DMS 273 treated with DMSO at 0.1 percent for 48 hours (cell line): ENCODE measurements at regions not wholly inside any gene's neighbourhood (a gene's known extent, or its start where the extent isn't known, plus 50 kb on each side); places are given as distances from the start of the nearest gene placed in this dataset.

Source experiments
- DNase-seq: peaks from one replicate; lab custom pipeline; 2025; lab: John Stamatoyannopoulos, UW

DNA sequence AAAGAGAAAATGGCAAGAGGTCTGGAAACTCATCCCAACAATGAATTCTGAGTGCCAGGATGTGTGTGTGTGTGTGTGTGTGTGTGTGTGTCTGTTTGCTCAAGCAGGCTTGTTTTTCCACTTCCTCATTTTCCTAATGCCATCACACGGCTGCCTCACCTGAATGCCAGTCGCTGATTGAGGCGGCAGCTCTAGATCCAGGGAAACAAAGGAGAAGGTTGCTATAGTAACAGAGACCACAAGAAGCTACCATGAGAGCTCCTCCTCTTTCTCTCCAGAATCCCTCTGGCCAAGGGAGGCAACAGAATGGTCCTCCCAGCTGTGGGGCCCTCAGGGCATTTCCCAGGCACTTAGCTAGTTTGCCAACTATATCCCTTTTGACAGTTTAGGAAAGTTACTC lies 241.1 kb upstream of the TSHZ2 start:
- DNase-seq: no peak

- DNase-seq: no peak
Observed at GRCh38 chr20:52727740-52728456, 244.3 kb upstream of the TSHZ2 start.

- DNase-seq: no peak
Observed at GRCh38 chr20:52724541-52724940, 247.6 kb upstream of the TSHZ2 start.

GRCh38 chr20:52722926-52723688 lies 249.1 kb upstream of the TSHZ2 start:
- no peak for DNase-seq

- no peak for DNase-seq
Observed at GRCh38 chr20:52708137-52708536, 264.0 kb upstream of the TSHZ2 start.

GRCh38 chr20:52704553-52704952 lies 267.6 kb upstream of the TSHZ2 start:
- DNase-seq: no peak

- no peak for DNase-seq
Observed at GRCh38 chr20:52688345-52688744, 283.8 kb upstream of the TSHZ2 start.

GRCh38 chr20:52684905-52685304 lies 287.3 kb upstream of the TSHZ2 start:
- DNase-seq: no peak

DNA sequence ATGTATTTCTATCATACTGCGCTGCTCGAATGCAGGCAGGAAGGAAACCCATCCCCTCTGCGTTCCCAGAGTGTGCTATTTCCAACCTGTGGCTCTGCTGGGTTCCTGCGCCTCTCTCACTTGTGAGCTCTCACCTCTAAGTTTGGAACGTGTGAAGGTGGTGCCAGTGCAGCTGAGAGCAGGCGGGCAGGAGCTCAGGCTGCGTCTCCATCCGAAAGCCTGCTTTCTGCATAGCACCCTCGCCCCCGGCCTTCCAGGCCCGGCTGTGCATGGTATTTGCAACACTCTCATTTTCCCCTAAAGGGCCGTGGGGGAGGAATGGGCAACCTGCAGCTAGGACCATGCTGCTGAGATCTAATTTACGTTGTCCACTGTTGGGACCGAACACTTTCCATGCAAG lies 288.0 kb upstream of the TSHZ2 start:
- no peak for DNase-seq

DNA sequence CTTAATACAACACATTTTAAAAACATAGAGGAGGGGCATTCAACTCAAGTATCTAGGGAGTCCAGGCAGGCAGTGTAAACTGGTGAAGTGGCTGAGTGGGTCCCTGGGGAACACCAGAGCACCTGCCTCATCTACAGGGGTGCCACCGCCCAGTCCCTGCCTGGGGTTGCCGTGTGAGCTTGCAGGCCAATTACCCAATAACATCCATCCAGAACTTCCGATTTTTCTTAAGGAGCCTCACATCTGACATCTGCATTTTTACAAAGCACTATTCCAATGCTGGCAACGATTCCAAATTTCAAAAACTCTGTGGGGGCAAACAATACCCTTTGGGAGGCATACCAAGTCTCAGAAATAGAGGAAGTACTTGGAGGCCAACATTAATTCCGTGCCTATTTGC lies 288.4 kb upstream of the TSHZ2 start:
- no peak for DNase-seq

DNA sequence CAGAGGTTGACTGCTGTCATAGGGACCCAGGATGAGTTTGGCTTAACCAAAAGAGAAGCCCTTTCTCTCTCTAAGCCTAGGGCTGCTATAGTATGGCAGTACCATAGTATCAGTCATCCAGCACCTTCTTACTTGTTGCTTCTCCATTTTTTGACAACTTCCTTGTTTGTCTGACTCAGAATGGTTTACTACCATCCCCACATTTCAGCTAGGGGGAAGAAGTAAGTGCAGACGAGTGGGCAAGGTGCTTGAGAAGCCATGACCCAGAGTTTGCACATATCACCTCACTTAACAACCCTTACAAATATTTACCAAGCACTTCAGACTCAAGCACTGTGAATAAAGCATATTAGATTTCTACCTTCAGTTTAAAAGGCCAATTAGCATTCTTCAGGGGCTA lies 289.9 kb upstream of the TSHZ2 start:
- no peak for DNase-seq

DNA sequence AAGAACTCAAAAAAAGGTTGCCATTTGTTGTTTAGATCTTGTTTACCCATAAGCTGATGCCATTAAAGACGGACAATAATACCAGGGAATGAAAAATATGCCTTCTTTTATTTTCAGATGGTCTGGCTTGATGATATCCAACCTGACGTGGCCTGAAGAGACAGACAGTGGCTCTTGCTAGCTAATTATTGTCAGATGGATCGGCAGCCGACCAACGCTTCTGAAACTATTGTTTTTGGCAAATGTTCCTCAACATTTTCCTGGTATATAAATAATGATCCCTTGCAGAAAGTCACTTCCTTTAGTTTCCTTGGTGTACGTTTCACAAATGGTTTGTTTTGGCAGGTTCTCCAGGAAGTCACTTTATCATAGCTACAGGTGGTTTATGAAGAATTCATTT lies 290.9 kb upstream of the TSHZ2 start:
- DNase-seq: no peak

GRCh38 chr20:52677216-52677615 lies 294.9 kb upstream of the TSHZ2 start:
- DNase-seq: no peak

- no peak for DNase-seq
Observed at GRCh38 chr20:52676283-52676995, 295.7 kb upstream of the TSHZ2 start.

DNA sequence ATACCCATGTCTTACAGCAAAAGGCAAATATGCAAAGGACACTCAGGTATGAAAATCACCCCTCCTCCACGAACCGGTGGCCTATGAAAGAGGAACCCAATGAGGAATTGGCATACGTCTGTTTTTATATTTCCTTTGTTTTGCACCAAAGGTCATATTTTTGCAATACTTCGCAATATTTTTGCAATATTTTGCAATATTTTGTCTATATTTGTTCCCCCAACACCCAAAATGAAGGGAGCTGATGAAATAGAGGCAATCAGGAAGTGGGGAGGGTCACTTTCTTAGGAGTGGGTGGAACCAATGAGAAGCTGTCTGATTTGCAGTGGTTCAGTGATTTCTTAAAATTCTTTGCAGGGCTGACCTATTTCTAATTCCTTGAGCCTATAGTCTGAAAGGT lies 296.8 kb upstream of the TSHZ2 start:
- DNase-seq: no peak

GRCh38 chr20:52668626-52669025 lies 303.5 kb upstream of the TSHZ2 start:
- DNase-seq: no peak

DNA sequence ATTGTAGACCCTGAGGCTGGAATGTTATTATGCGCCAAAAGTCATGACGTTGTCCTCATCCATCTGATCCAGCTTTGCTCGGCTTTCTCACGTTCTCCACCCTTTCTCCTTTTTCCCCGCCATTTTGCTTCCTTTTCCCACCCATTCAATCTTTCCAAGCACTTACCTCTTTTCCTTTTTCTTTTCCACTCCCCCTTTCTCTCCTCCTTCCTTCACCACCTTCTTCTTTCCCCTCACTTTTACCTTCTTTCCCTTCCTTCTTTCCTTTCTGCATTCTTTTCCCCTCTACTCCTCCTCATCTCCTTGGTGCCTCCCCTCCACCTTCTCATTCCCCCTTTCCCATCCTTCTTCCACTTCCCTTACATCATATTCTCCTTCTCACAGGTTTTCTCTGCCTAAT lies 304.8 kb upstream of the TSHZ2 start:
- DNase-seq: no peak

DNA sequence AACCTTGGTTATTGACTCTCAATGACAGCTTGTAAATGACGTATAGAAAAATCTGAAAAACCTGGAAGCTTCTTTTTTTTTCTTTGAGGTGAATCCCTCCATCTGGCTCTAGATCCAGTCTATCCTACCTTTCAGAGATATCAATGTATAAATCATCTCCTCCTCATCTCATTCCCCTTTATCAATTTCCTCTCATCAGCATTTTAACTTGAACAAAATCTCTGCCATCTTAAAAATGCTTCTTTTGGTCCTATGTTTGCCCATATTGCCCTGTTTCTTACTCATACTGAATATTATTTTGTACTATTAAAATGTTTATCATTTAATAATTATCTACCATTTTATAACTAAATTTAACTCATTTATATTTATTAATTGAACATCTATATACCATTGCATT lies 306.7 kb upstream of the TSHZ2 start:
- no peak for DNase-seq

DNA sequence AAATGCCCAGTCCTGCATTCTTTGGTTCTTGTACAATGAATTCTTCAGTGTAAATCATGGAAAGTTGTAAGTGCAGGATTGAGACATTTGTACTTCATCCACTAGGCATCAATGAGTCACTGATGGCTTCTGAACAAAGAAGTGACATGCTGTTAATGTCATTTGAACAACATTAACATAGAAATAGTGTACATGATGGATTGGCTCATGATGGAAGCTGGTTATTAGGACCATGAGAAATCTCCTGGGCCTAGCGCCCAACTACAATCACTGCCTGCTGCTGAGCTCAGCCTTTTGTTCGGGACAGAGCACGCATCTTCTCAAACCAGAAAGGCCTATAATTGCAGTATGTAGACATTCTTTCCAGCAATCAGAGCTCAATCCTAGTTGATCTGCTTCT lies 316.8 kb upstream of the TSHZ2 start:
- no peak for DNase-seq

GRCh38 chr20:52654567-52654966 lies 317.6 kb upstream of the TSHZ2 start:
- DNase-seq: no peak

DNA sequence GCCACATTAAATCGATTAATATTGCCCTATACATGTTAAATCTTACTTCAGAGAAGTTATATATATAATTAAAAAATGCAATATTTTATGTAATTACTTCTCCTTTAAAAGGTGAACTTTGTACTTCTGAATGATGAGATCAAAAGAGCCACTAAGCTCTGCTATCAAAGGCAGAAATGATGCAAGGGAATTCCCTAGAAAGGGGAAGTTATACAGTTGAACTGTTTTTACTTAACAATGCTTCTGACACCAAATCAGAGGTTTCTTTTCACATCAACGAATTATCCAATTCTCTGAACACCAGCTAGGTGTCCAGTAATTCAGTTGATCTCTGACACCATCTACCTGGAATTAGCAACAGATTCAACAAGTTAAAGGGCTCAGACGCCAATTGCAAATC lies 319.9 kb upstream of the TSHZ2 start:
- no peak for DNase-seq

- DNase-seq: no peak
Observed at GRCh38 chr20:52649727-52650126, 322.4 kb upstream of the TSHZ2 start.

GRCh38 chr20:52645822-52646221 lies 326.3 kb upstream of the TSHZ2 start:
- no peak for DNase-seq
